Lung (tissue), 11 donors: ENCODE measurements at regions not wholly inside any gene's neighbourhood (a gene's known extent, or its start where the extent isn't known, plus 50 kb on each side); places are given as distances from the start of the nearest gene placed in this dataset.

Experiments used
- ATAC-seq: fragments of 200-7000 bp; cut with Tn5 transposase; one replicate; pipeline ENCODE4 v1.9.1; 2020; ENCODE audit warnings: moderate number of reproducible peaks; ENCODE audit not compliant: insufficient read depth, low FRiP score
- DNase-seq, 3 donors: peaks; one replicate each; pipeline ENCODE4 v3.0.0-alpha.2; 2013 to 2017
- H3K27ac ChIP-seq, 2 donors: one replicate each; pipeline ENCODE4 v1.5.1; 2013; ENCODE audit warnings: mild to moderate bottlenecking in 2 of 2, moderate library complexity in 2 of 2, control low read depth in 1 of 2, inconsistent platforms in 1 of 2, low read depth in 1 of 2, low read length in 1 of 2
- H3K27me3 ChIP-seq, 3 donors: one replicate each; pipeline ENCODE4 v1.5.1; 2013; ENCODE audit warnings: low read length in 2 of 3; ENCODE audit not compliant: control insufficient read depth in 3 of 3, insufficient read depth in 3 of 3
- H3K36me3 ChIP-seq, 4 donors: one replicate each; pipeline ENCODE4 v1.5.1; 2013; ENCODE audit warnings: low read length in 4 of 4, mild to moderate bottlenecking in 1 of 4, moderate library complexity in 1 of 4; ENCODE audit not compliant: control insufficient read depth in 4 of 4, insufficient read depth in 4 of 4
- H3K4me1 ChIP-seq, 5 donors: one replicate each; pipeline ENCODE4 v1.5.1; 2013; ENCODE audit warnings: low read length in 5 of 5, mild to moderate bottlenecking in 2 of 5, moderate library complexity in 1 of 5; ENCODE audit not compliant: control insufficient read depth in 5 of 5, insufficient read depth in 5 of 5
- H3K4me3 ChIP-seq: one replicate; pipeline ENCODE4 v1.5.1; 2013; ENCODE audit warnings: mild to moderate bottlenecking, control low read depth, moderate library complexity
- H3K9ac ChIP-seq, 2 donors: one replicate each; pipeline ENCODE4 v1.5.1; 2013; ENCODE audit warnings: low read length in 2 of 2, control low read depth in 1 of 2; ENCODE audit not compliant: insufficient read depth in 1 of 2
- H3K9me3 ChIP-seq, 4 donors: one replicate each; pipeline ENCODE4 v1.5.1; 2013; ENCODE audit warnings: low read length in 3 of 4, mild to moderate bottlenecking in 1 of 4, moderate library complexity in 1 of 4; ENCODE audit not compliant: control insufficient read depth in 4 of 4, insufficient read depth in 3 of 4
- WGBS, 2 donors: extraction: QIAGEN DNeasy Blood & Tissue Kit; methylation state at CpG; one replicate each; pipeline ENCODE4 v1.1.7; 2013; 5-methylcytosine and 5-hydroxymethylcytosine counted together
- TF ChIP-seq, protein P1 (sequence below): IDR thresholded peaks from 2 replicates; pipeline ENCODE4 v1.5.1; 2012; ENCODE audit warnings: mild to moderate bottlenecking; ENCODE audit errors: control extremely low read depth, extremely low read depth
- donor health status: control.
- donor health status: control.
- donor health status: Bipolar disorder and iron deficiency.
- donor health status: healthy.
- donor health status: DM: yes; HTN: yes; CAD: no.

DNA sequence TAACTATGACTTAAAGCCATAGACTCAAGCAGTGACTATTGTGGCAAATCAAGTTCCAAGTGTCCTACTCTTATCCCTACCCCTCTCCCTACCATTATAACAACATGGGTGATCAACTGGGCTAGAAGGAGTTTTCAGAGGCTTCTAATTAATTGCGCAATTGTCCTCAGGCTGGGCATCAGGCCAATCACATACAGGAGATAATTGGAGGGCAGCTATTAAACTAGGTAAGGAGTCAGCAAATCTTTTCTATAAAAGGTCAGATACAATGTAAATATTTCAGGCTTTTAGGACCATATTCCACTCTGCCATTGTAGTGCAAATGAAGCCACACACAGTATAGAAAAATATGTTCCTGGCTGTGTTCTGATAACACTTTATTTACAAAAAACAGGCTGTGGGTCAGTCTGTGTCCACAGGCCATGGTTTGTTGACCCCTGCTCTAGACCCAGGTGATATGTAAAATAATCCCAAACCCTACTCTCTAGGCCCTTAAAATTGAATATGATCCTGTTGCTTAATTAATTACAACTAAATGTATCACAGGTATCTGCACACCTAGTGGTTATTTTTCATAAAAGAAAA is 141.4 kb upstream of the PIK3R1 start:
- no peaks in the 10 kb centered on the region for H3K27me3 ChIP-seq
- no peak overlapping the region for H3K27ac ChIP-seq
- ATAC-seq, result no peak
- DNase-seq, result no peak
- H3K9ac ChIP-seq, result no peak overlapping the region
- no peaks in the 10 kb centered on the region for H3K4me1 ChIP-seq
- WGBS, 2 donors, result 81 to 94% methylated on average over 1 of the region's 1 CpG
- TF ChIP-seq, protein P1, sequence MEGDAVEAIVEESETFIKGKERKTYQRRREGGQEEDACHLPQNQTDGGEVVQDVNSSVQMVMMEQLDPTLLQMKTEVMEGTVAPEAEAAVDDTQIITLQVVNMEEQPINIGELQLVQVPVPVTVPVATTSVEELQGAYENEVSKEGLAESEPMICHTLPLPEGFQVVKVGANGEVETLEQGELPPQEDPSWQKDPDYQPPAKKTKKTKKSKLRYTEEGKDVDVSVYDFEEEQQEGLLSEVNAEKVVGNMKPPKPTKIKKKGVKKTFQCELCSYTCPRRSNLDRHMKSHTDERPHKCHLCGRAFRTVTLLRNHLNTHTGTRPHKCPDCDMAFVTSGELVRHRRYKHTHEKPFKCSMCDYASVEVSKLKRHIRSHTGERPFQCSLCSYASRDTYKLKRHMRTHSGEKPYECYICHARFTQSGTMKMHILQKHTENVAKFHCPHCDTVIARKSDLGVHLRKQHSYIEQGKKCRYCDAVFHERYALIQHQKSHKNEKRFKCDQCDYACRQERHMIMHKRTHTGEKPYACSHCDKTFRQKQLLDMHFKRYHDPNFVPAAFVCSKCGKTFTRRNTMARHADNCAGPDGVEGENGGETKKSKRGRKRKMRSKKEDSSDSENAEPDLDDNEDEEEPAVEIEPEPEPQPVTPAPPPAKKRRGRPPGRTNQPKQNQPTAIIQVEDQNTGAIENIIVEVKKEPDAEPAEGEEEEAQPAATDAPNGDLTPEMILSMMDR, result no peak
- no peak overlapping the region for H3K4me3 ChIP-seq
- no peaks in the 10 kb centered on the region for H3K9me3 ChIP-seq
- H3K36me3 ChIP-seq, result no peaks in the 10 kb centered on the region

DNA sequence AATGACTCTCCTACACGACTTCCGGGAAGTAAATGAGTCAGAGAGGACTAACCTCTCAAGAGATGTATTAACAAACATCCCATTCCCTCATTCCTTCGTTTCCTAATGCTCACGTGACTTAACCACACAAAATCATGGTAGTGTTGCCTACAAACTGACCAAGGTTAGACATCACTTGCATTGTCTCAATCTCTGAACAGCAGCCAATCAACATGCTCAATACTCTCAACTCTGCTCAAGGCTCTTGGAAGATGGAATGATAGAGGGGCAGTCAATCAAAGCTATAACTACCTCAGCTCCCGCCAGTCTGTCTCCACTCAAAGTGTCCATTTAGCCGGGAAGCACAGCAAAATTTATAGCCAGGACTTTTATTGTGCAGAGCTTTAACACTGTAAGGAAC is 143.8 kb upstream of the PIK3R1 start:
- WGBS, 2 donors, result 77 to 89% methylated on average over 6 of the region's 6 CpGs
- TF ChIP-seq, protein P1, result no peak
- Histone ChIP-seq H3K27me3 (no peaks in the 10 kb centered on the region), H3K27ac (no peak overlapping the region), H3K36me3 (no peaks in the 10 kb centered on the region), H3K9ac (no peak overlapping the region), H3K9me3 (no peaks in the 10 kb centered on the region), H3K4me1 (no peaks in the 10 kb centered on the region), H3K4me3 (no peak overlapping the region)
- DNase-seq, result no peak
- ATAC-seq, result no peak

DNA sequence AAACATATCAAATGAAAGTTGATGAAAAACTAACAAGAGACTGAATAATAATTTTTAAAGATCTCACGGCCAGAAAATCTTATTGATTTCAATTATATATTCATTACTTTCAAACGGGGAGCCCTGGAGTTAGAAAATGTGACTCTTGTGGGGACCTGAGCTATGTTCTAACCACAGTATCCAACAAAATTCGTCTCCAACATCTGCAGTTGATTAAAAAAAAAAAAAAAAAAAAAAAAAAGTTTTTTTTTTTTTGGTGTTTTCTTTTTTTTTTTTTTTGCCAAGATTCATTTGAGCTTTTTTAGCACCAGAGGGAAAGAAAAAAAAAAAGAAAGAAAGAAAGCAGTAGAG is 144.3 kb upstream of the PIK3R1 start:
- Histone ChIP-seq H3K4me3 (no peak overlapping the region), H3K27ac (no peak overlapping the region), H3K9ac (no peak overlapping the region), H3K27me3 (no peaks in the 10 kb centered on the region), H3K36me3 (no peaks in the 10 kb centered on the region), H3K9me3 (peaks cover 0 to 2% (median 0%) of the 10 kb centered on the region in 4 donors), H3K4me1 (no peaks in the 10 kb centered on the region)
- TF ChIP-seq, protein P1, result no peak
- ATAC-seq (no peak), DNase-seq (no peak)
- WGBS, 2 donors, result 78 to 90% methylated on average over 3 of the region's 3 CpGs

DNA sequence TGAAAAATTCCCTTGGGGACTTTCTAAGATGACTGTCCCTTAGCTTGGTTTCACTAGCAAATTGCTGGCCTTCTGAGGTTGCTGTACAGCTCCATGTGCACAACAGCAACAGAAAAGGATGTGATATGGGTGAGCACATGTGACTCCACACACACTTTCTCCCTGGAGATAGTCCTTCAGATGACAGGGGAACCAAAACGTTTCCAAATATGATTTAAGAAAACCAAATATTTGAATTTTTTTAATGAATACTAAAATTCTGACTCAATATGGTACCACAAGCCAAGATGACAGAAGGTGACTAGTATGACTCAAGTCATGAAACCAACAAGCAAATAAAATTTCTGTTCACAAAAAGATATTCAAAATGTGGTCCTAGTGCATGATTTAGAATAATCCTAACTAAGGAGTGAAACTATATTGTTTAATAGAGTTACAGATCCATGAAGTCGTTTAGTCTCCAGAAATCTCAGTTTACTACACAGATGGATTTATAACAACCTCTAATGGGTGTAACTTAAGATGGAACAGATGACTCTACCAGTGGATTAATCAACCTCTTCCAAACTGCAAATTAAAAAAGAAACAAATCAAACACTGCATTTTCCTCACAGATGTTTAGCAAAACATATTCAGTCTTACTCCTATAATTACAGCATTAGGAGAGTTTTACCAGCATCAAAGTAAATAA is 144.8 kb upstream of the PIK3R1 start:
- WGBS, 2 donors, result 55 to 64% methylated on average over 2 of the region's 2 CpGs
- Histone ChIP-seq H3K9me3 (peaks cover 0 to 4% (median 0%) of the 10 kb centered on the region in 4 donors), H3K4me1 (no peaks in the 10 kb centered on the region), H3K27me3 (no peaks in the 10 kb centered on the region), H3K4me3 (no peak overlapping the region), H3K27ac (no peak overlapping the region), H3K36me3 (no peaks in the 10 kb centered on the region), H3K9ac (no peak overlapping the region)
- ATAC-seq (no peak), DNase-seq (no peak)
- TF ChIP-seq, protein P1, result no peak
